CD4-positive, alpha-beta T cell treated with Interleukin-12 subunit alpha and Interleukin-12 subunit beta, for 1 hour (primary cell): ENCODE measurements at regions not wholly inside any gene's neighbourhood (a gene's known extent, or its start where the extent isn't known, plus 50 kb on each side); places are given as distances from the start of the nearest gene placed in this dataset.

Experiments
- DNase-seq: peaks from one replicate; pipeline ENCODE4 v3.0.0-alpha.2; 2020

- no peak for DNase-seq
These were observed 207.9 kb upstream of the HDAC4 start for GRCh38 chr2:239608723-239609122.

- no peak for DNase-seq
These were observed 207.4 kb upstream of the HDAC4 start for GRCh38 chr2:239608260-239608659.

- DNase-seq = no peak
These were observed 206.8 kb upstream of the HDAC4 start for GRCh38 chr2:239607517-239608191.

- no peak for DNase-seq
These were observed 206.1 kb upstream of the HDAC4 start for GRCh38 chr2:239606741-239607516.

GRCh38 chr2:239605976-239606375 is 205.2 kb upstream of the HDAC4 start:
- DNase-seq = peak; percentile 8

- DNase-seq = no peak
These were observed 204.6 kb upstream of the HDAC4 start for GRCh38 chr2:239605409-239605808.

- no peak for DNase-seq
These were observed 204.0 kb upstream of the HDAC4 start for GRCh38 chr2:239604861-239605260.

- DNase-seq = no peak
These were observed 202.9 kb upstream of the HDAC4 start for GRCh38 chr2:239603411-239604356.

- DNase-seq = peak; percentile 40
These were observed 201.8 kb upstream of the HDAC4 start for GRCh38 chr2:239602290-239603282.

GRCh38 chr2:239601880-239602279 is 201.1 kb upstream of the HDAC4 start:
- no peak for DNase-seq

GRCh38 chr2:239601201-239601851 is 200.5 kb upstream of the HDAC4 start:
- DNase-seq = no peak

GRCh38 chr2:239600650-239601049 is 199.8 kb upstream of the HDAC4 start:
- DNase-seq = no peak

GRCh38 chr2:239600001-239600593 is 199.3 kb upstream of the HDAC4 start:
- no peak for DNase-seq

GRCh38 chr2:239599299-239599698 is 198.5 kb upstream of the HDAC4 start:
- no peak for DNase-seq

- no peak for DNase-seq
These were observed 197.9 kb upstream of the HDAC4 start for GRCh38 chr2:239598732-239599090.

- DNase-seq = no peak
These were observed 197.4 kb upstream of the HDAC4 start for GRCh38 chr2:239598011-239598731.

- DNase-seq = no peak
These were observed 196.4 kb upstream of the HDAC4 start for GRCh38 chr2:239597216-239597615.

- no peak for DNase-seq
These were observed 196.0 kb upstream of the HDAC4 start for GRCh38 chr2:239596792-239597191.

- DNase-seq = no peak
These were observed 195.4 kb upstream of the HDAC4 start for GRCh38 chr2:239596253-239596652.

GRCh38 chr2:239595726-239596125 is 194.9 kb upstream of the HDAC4 start:
- no peak for DNase-seq
